GM12891 (cell line): ENCODE measurements at regions not wholly inside any gene's neighbourhood (a gene's known extent, or its start where the extent isn't known, plus 50 kb on each side); places are given as distances from the start of the nearest gene placed in this dataset.

Source experiments
- PAX5 ChIP-seq: IDR thresholded peaks from 2 replicates; pipeline ENCODE4 v1.6.1; 2011; ENCODE audit warnings: low read length, moderate library complexity, mild to moderate bottlenecking; ENCODE audit not compliant: insufficient read depth, severe bottlenecking
- POLR2A ChIP-seq: IDR thresholded peaks from 2 replicates; pipeline ENCODE4 v1.6.1; 2011; ENCODE audit warnings: low read depth, low read length, control low read depth
- POLR2AphosphoS5 ChIP-seq: IDR thresholded peaks from 2 replicates; pipeline ENCODE4 v1.6.1; 2011; ENCODE audit warnings: low read depth, low read length, control low read depth
- POU2F2 ChIP-seq: IDR thresholded peaks from 2 replicates; pipeline ENCODE4 v1.6.1; 2011; ENCODE audit warnings: low read depth, mild to moderate bottlenecking, control low read depth, low read length, moderate library complexity
- SPI1 ChIP-seq: IDR thresholded peaks from 2 replicates; pipeline ENCODE4 v1.6.1; 2011; ENCODE audit warnings: low read depth, low read length, control low read depth
- TAF1 ChIP-seq: IDR thresholded peaks from 2 replicates; pipeline ENCODE4 v1.6.1; 2011; ENCODE audit warnings: low read depth, low read length, control low read depth

- TF ChIP-seq POLR2A (no peak), POLR2AphosphoS5 (no peak), TAF1 (no peak), SPI1 (no peak), PAX5 (no peak), POU2F2 (no peak)
Observed at GRCh38 chr4:104063341-104063740, 343.6 kb upstream of the TACR3 start.
